Activated T-cell treated with anti-CD3 and anti-CD28 coated beads for 1 hour (primary cell): ENCODE measurements at regions not wholly inside any gene's neighbourhood (a gene's known extent, or its start where the extent isn't known, plus 50 kb on each side); places are given as distances from the start of the nearest gene placed in this dataset.
"Not testable (repeated sequence)": the region's sequence is repeated elsewhere in the genome, so short reads cannot be mapped to it uniquely, and the experiment has no call there.

Experiments used
- DNase-seq: peaks from one replicate; pipeline ENCODE4 v3.0.0-alpha.2; 2020; ENCODE audit warnings: low read depth

GRCh38 chr6:165844232-165844631 lies 181.2 kb upstream of the PDE10A start:
- no peak for DNase-seq

DNA sequence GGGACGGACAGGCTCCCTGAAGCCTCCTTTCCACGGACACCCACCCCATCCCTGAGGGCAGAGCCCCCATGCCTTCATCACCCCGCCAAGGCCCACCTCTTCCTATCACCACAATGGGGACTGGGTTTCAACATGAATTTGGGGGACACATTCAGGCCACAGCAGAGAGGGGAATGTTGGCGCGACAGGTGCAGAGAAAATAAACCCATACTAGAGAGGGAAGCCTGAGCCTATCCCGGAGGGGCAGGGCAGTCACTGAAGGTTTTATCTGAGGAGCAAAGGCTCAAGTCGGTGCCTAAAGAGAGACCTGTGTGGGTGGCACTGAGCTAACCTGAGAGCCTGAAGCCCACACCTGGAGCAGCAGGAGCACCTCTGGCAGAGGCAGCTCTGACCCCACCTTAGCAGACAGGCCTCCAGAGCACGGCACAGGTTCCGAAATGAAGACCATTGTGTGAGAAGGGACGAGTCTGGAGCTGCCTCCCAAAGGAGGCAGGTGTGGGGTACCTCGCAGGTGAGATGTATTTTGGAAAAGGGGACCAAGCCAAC lies 180.6 kb upstream of the PDE10A start:
- no peak for DNase-seq

DNA sequence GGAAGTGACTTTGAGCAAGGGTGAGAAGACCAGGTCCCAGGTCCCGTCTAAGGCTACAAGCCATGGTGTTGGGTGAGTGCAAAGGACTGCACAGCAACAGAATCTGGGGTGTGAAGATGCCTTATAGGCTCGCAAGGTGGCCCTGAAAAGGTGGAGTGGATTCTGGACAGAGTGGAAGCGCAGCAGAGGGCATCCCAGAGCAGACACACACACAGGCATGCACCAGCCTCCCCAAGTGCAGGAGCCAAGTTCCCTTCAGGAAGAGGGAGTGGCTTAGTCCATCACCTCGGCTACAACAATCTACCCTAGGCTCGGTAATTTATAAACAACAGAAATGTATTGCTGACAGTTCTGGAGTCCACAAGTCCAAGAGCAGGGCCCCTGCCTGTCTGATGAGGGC lies 180.1 kb upstream of the PDE10A start:
- no peak for DNase-seq

DNA sequence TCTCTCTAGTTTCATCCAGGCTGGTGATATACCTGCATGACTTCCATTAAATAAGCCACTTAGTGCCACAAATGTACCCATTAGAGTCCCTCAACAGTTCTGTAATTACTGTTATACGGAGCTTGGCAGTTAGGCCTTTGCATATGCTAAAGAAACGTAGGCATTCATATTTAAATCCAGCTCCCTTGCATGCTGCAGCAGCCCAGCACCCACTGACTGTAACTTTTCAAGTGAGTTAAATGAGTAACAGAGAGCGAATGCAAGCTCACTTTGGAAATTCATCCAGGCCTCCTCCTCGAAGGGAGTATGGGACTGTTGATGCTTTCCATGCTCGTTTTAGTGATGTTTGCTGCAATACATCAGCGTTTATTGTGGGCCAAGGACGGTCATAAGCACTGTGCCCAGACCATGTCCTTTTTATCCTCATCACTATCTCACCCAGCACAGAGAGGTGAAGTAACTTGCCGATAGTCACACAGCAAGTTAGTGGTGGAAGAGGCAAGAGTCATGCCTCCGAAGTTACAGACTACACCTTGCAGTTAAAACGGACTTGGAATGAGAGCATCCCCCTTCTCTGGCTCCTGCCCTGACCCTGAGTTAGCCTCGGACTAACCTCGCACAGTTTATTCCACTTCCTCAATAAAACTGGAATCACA lies 179.4 kb upstream of the PDE10A start:
- no peak for DNase-seq

DNA sequence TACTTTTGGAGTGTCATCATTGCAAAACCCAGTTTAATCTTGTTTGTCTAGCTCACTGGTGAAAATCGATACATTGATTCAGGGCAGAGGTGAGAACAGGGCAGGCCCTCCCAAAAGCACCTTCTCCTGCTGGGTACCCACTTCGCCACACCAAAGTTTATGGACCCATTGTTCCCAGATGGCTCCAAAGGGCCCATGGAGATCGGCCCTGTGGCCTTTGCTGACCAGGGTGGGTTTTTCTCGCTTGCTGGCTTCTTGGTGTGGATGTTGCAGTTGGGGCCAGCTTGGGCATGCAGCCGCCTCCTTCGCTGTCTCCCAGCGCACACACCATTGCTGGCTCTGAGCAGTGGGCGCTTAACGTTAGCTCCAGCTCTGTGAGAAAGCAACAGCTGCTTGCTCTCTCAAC lies 178.1 kb upstream of the PDE10A start:
- DNase-seq = no peak

- DNase-seq = no peak
These were observed 175.1 kb upstream of the PDE10A start for GRCh38 chr6:165837948-165838745.

- not testable (repeated sequence) for DNase-seq
These were observed 173.6 kb upstream of the PDE10A start for GRCh38 chr6:165836648-165837047.

DNA sequence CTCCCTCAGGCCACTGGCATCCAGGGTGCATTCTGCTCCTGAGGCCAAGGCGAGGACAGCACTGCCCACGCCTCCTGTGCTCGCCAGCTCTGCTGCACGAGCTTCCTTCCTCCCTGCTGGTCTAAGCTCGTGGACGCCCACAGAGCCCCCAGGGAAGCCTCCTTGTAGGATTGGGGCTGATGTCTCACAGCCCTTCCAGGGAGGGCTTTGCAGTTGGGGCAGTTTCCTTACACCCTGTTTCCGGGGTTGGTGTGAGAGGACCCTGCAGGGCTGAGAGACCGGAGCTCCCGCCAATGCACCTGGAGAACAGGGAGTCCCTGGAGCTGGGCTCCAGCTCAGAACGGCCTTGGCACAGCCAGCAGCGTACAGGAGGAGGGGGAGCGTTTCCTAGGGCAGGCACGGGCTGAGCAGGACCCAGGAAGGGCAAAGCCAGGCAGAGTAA lies 172.4 kb upstream of the PDE10A start:
- no peak for DNase-seq

- DNase-seq = no peak
These were observed 171.7 kb upstream of the PDE10A start for GRCh38 chr6:165834613-165835259.

DNA sequence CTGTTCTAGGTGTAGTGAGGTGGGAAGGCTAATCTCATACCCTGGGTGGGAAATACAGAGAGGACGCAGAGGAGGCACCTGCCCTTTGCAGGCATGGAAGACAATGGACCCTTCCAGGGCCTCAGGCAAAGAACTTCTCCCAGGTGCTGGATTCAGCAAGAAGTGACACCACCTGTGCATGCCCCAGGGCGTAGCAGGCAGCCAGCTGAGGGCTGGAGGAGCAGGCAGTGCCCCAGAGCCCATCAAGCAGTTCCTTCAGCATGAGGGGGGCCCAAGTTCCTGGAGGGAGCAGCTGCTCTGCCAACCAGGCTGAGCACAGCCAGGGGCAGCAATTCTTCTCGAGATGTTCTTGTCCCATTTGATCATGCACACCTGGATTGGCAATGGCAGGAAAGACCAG lies 170.3 kb upstream of the PDE10A start:
- DNase-seq = no peak

- DNase-seq = no peak
These were observed 168.9 kb upstream of the PDE10A start for GRCh38 chr6:165831812-165832510.

- no peak for DNase-seq
These were observed 167.7 kb upstream of the PDE10A start for GRCh38 chr6:165830761-165831160.

DNA sequence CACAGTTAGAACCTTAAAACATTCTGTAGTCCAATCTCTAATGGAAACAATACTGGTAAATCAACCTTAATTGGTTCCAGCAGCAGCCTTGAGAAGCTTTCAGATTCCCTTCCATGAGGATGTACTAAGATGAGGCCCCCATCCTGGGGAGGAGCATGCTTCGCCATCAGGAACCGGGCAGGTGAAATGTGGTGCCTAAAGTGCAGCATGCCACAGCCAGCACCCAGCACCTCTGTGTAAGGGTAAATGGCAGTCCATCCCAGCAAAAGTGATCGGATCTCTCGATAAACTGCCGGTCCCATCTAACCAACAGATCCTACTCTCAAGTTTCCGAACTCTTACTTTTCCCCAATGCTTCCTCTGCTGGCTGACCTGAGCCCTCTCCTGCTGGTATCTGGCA lies 166.3 kb upstream of the PDE10A start:
- DNase-seq = no peak

DNA sequence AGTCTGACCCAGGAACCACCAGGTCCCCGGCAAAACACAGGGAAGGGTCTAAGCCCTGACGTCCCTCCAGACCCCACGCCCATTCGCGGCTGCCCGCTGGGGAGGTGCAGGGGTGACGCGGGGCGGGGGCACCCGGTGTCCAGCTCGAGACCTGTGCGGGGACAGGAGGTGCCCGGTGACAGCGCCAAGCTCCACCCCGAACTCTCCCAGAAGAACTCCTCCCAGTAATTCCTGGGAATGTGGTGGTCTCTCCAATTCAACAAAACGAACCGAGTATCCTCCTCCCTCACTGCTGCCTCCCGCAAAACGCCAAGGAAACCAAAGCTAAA lies 164.1 kb upstream of the PDE10A start:
- no peak for DNase-seq

- DNase-seq = no peak
These were observed 163.6 kb upstream of the PDE10A start for GRCh38 chr6:165826487-165827189.

DNA sequence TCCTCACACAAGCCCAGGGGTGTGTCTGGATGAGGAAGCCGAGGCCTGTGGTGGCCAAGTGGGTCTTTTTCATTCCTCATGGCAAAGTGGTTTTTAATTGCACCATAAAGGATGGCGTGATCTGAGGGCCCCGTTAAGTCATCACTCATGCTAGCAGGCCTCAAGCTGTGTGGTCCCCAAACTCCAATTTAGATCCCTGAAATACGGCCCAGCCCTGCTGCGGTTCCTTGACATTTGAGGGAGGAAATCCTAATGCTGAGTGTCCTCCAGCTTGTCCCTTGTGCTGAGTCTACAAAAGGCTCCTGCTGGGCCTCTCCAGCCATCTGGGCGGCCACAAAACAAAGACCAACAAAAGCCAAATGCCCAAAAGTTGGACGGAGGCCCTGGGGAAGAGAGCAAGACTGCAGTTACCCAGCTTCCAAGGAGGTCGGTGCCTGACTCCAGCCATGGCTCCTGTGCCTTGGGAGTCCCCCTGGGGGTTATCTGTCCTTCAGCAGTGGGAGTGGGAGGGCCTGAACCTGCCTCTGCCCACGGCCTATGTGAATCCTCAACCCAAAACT lies 162.3 kb upstream of the PDE10A start:
- no peak for DNase-seq

DNA sequence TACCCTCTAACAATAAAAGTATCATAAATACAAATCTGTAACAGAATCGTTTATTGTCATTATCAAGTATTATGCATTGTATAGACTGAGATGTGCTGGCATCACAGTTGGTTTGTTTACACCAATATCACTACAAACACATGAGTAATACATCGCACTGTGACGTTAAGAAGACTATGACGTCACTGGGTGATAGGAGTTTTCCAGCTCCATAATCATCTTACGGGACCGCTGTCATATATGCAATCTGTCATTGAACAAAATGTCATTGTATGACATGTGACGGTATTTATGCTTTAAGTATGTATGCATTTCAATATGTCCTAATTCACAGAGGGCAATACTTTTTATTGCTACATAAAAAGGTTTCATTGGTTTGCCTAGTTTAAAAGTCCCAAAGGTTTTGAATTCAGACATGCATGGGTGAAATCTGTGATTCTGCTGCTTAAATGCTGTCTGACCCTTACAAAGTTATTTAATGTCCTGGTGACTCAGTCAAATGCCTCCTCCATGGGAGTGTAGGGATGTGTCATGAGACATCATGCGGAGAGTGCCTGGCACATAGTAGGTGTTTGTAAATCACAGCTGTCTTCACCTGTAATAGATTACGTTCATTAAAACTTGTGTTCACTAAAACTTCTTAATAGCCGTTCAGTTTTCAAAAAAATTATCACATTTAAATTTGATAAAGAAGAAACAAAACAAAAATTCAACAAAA lies 160.7 kb upstream of the PDE10A start:
- DNase-seq = no peak

- DNase-seq = no peak
These were observed 159.5 kb upstream of the PDE10A start for GRCh38 chr6:165822501-165822900.

DNA sequence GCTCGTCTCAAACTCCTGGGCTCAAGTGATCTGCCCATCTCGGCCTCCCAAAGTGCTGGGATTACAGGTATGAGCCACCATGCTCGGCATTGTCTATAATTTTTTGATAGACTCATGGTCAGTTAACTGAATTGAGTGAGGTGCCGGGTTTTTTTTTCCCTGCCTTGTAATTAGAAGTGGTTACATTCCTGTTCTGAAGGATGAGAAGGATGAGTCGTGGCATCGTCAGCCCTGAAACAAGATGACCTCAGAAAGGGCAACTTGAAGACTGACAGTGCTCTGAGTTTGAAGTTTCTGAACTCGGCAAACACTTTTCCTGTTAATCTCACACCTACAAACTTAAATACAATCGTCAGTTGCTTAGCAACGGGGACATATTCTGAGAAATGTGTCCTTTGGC lies 158.7 kb upstream of the PDE10A start:
- DNase-seq = no peak

GRCh38 chr6:165820934-165821333 lies 157.9 kb upstream of the PDE10A start:
- no peak for DNase-seq

GRCh38 chr6:165820407-165820806 lies 157.4 kb upstream of the PDE10A start:
- DNase-seq = no peak
